Upper lobe of right lung (tissue), 1 donor: ENCODE measurements at regions not wholly inside any gene's neighbourhood (a gene's known extent, or its start where the extent isn't known, plus 50 kb on each side); places are given as distances from the start of the nearest gene placed in this dataset.

Source experiments
- ATAC-seq: fragments of 200-7000 bp; cut with Tn5 transposase; one replicate; pipeline ENCODE4 v1.9.1; 2020; ENCODE audit warnings: mild to moderate bottlenecking, moderate library complexity
- DNase-seq: peaks from one replicate; pipeline ENCODE4 v3.0.0-alpha.2; 2020
- H3K27ac ChIP-seq: fragments of 200-600 bp; one replicate; pipeline ENCODE4 v1.8.0; 2022
- H3K27me3 ChIP-seq: fragments of 200-600 bp; one replicate; pipeline ENCODE4 v1.8.0; 2022; ENCODE audit warnings: mild to moderate bottlenecking
- H3K36me3 ChIP-seq: fragments of 200-600 bp; one replicate; pipeline ENCODE4 v1.8.0; 2022
- H3K4me1 ChIP-seq: fragments of 200-600 bp; one replicate; pipeline ENCODE4 v1.8.0; 2022
- H3K4me3 ChIP-seq: fragments of 200-600 bp; one replicate; pipeline ENCODE4 v1.8.0; 2022; ENCODE audit warnings: mild to moderate bottlenecking
- H3K9me3 ChIP-seq: fragments of 200-600 bp; one replicate; pipeline ENCODE4 v1.8.0; 2022
- CTCF ChIP-seq: fragments of 200-600 bp; IDR thresholded peaks from one replicate; pipeline ENCODE4 v1.8.0; 2022; ENCODE audit warnings: antibody characterized with exemption
- intact Hi-C: fragments of 100-400 bp; cut with DNase I; formaldehyde crosslinking; loops from one replicate; pipeline ENCODE4 v1.11.0; 2022
- donor health status: DM: no; HTN: yes; CAD: no; lungs with severe emphysema.

- H3K36me3 ChIP-seq: no peaks in the 10 kb centered on the region
- H3K27me3 ChIP-seq: no peaks in the 10 kb centered on the region
- no peak overlapping the region for H3K4me3 ChIP-seq
- DNase-seq (no peak), ATAC-seq (no peak)
- H3K4me1 ChIP-seq: no peaks in the 10 kb centered on the region
- no peak for TF ChIP-seq CTCF
- no peak overlapping the region for H3K27ac ChIP-seq
- intact Hi-C loops: no loop called here
- H3K9me3 ChIP-seq: no peaks in the 10 kb centered on the region
Observed at GRCh38 chr1:68974447-68974846, 477.6 kb upstream of the DEPDC1 start.

GRCh38 chr1:68975212-68975933 is 478.5 kb upstream of the DEPDC1 start:
- no peak overlapping the region for H3K27ac ChIP-seq
- no peak for DNase-seq

GRCh38 chr1:68976916-68977610 is 480.2 kb upstream of the DEPDC1 start:
- H3K27me3 ChIP-seq: no peaks in the 10 kb centered on the region
- intact Hi-C loops: no loop called here
- no peak overlapping the region for H3K27ac ChIP-seq
- ATAC-seq (no peak), DNase-seq (no peak)
- no peaks in the 10 kb centered on the region for H3K4me1 ChIP-seq
- no peak overlapping the region for H3K4me3 ChIP-seq
- H3K9me3 ChIP-seq: no peaks in the 10 kb centered on the region
- TF ChIP-seq CTCF: no peak
- H3K36me3 ChIP-seq: no peaks in the 10 kb centered on the region

More at GRCh38 chr1:68975212-68975933, 478.5 kb upstream of the DEPDC1 start:
- Histone ChIP-seq H3K4me1 (no peaks in the 10 kb centered on the region), H3K36me3 (no peaks in the 10 kb centered on the region), H3K9me3 (no peaks in the 10 kb centered on the region), H3K4me3 (no peak overlapping the region), H3K27me3 (no peaks in the 10 kb centered on the region)
- no peak for ATAC-seq
- TF ChIP-seq CTCF: no peak
- intact Hi-C loops: no loop called here

- intact Hi-C loops: no loop called here
- DNase-seq (no peak), ATAC-seq (no peak)
- Histone ChIP-seq H3K27ac (no peak overlapping the region), H3K4me1 (no peaks in the 10 kb centered on the region), H3K4me3 (no peak overlapping the region), H3K27me3 (no peaks in the 10 kb centered on the region), H3K36me3 (no peaks in the 10 kb centered on the region), H3K9me3 (no peaks in the 10 kb centered on the region)
- no peak for TF ChIP-seq CTCF
Observed at GRCh38 chr1:68979891-68980290, 483.0 kb upstream of the DEPDC1 start.

GRCh38 chr1:68984289-68984688 is 487.4 kb upstream of the DEPDC1 start:
- no peak for TF ChIP-seq CTCF
- Histone ChIP-seq H3K36me3 (no peaks in the 10 kb centered on the region), H3K27me3 (no peaks in the 10 kb centered on the region), H3K27ac (no peak overlapping the region), H3K4me1 (no peaks in the 10 kb centered on the region), H3K4me3 (no peak overlapping the region), H3K9me3 (no peaks in the 10 kb centered on the region)
- DNase-seq (no peak), ATAC-seq (no peak)
- intact Hi-C loops: no loop called here
